ENCODE measurements at regions not wholly inside any gene's neighbourhood (a gene's known extent, or its start where the extent isn't known, plus 50 kb on each side); places are given as distances from the start of the nearest gene placed in this dataset.
A peak's percentile ranks its signal among the peaks of the same experiment; 100 is the strongest.
"Not testable (repeated sequence)": the region's sequence is repeated elsewhere in the genome, so short reads cannot be mapped to it uniquely, and the experiment has no call there.

- no peak for DNase-seq
Measured at GRCh38 chr10:38209332-38209731, 115.2 kb downstream of the ZNF37A start.

DNA sequence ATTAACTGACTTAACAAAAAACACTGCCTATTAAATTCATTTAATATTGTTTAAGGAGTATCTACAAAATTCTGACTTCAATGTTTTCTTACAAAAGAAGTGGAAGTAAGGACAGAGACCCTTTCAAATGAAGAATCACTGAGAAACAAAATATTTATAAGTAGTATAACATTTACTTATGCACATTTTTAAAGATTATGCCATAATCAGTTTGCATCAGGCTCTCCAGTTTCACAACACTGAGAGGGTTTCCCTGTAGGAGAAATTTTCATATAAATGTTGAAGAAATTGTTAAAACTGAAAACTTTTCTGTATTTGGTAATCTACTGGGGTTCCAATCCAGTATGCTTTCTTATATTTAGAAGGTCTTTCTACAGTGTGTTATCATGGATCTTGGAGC lies 115.6 kb downstream of the ZNF37A start:
- not testable (repeated sequence) for DNase-seq

GRCh38 chr10:38212460-38212859 lies 118.3 kb downstream of the ZNF37A start:
- DNase-seq: no peak

- DNase-seq: no peak
Measured at GRCh38 chr10:38226385-38226784, 132.2 kb downstream of the ZNF37A start.

- no peak for DNase-seq
Measured at GRCh38 chr10:38228394-38228793, 134.3 kb downstream of the ZNF37A start.

- DNase-seq: not testable (repeated sequence)
Measured at GRCh38 chr10:38238479-38238878, 144.3 kb downstream of the ZNF37A start.

DNA sequence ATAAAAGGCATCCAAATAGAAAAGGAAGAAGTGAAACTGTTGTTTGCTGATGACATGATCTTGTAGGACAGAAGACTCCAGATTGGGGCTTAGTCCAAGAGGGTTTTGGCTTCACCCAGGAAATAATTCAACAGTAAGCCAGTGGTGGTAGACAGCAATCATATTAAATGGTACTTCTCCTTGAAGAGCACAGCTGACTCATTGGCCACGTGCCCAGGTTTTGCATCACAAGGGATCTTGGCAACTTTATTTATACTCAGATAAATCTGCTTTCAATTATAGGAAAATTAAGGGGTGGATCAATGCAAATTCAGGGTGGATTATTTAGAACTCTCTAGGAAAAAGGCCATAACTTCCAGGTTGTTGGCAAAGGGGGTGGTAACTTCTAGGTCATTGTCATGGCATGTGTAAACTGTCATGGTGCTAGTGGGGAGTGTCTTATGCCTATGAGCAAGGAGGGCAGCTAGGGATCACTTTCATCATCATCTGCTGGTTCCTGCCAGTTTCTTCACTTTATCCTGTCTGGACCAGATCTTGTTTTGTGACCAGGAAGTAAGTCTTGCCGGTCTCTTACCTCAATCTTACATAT lies 148.0 kb downstream of the ZNF37A start:
- not testable (repeated sequence) for DNase-seq

- DNase-seq: not testable (repeated sequence)
Measured at GRCh38 chr10:38248113-38248512, 154.0 kb downstream of the ZNF37A start.

DNA sequence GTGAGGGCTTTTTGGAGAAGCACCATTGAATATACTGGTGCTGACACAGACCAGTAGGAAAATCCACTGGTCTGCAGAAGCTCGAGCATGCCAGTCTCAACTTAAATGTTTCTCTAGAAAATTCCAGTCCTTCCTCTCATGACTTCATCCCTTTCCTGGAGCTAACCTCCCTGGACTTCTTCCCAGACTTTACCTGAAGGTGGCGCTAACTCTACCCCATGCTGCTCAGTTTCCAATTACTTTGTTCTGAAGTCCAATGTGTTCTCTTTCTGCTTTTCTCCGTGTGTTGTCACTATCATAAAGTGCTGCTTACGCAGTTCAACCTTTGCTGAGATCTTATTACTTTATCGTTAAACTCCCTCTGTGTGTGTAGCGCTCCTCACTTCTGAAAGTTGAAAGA lies 158.4 kb downstream of the ZNF37A start:
- DNase-seq: not testable (repeated sequence)

- not testable (repeated sequence) for DNase-seq
Measured at GRCh38 chr10:38267555-38267954, 173.4 kb downstream of the ZNF37A start.

GRCh38 chr10:38271031-38271430 lies 176.9 kb downstream of the ZNF37A start:
- not testable (repeated sequence) for DNase-seq

- not testable (repeated sequence) for DNase-seq
Measured at GRCh38 chr10:38274879-38275278, 180.7 kb downstream of the ZNF37A start.

DNA sequence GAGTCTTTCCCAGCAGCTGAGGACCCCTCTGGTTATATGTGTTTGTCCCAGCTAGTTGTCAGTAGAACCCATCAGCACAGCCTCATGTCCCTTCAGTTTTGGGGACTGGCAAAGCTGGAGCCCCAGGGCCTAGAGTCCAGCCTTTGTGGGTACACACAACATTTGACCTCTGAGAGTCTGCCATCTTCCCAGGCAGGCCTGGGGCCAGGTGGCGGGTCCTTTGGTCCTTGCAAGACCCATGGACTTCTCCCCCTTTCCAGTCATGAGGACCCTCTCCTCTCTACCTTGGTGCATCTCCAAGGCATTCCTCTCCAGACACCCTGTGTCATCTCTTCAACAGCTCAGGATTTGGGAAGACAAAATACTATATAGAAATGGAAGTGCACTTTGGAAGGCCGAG lies 198.4 kb downstream of the ZNF37A start:
- DNase-seq: not testable (repeated sequence)

- not testable (repeated sequence) for DNase-seq
Measured at GRCh38 chr10:38310111-38310510, 216.0 kb downstream of the ZNF37A start.

DNA sequence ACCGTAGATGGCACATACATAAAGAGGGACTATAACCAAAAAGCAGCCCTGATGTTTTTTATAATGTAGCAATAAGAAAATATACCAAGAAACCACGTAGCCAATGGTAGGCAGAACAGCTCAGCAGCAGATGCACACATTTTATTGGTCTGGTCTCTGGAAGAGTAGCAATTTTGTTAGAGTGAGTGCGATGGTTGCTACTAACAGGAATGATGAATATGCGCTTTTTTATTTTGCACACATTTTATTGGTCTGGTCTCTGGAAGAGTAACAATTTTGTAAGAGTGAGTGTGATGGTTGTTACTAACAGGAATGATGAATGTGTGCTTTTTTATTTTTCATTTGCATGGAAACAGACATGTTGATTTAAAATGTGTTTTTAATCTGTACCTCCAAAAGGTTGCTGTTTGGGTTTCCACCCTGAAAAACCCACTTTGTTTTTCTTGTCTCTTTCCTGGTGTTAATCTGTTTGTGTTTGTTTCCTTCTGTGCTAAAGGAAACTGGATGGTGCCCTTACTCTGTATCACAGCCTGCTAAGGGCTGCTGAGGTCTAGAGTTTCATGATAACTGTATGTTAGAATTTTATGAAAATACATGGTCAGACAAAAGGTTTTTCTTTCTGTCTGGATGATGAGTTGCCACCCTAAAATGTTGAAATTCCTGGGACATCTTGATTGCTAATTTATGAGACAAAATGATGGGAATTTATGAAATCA lies 221.1 kb downstream of the ZNF37A start:
- not testable (repeated sequence) for DNase-seq

GRCh38 chr10:38321393-38321792 lies 227.3 kb downstream of the ZNF37A start:
- DNase-seq: not testable (repeated sequence)

- not testable (repeated sequence) for DNase-seq
Measured at GRCh38 chr10:38330306-38330705, 236.2 kb downstream of the ZNF37A start.

DNA sequence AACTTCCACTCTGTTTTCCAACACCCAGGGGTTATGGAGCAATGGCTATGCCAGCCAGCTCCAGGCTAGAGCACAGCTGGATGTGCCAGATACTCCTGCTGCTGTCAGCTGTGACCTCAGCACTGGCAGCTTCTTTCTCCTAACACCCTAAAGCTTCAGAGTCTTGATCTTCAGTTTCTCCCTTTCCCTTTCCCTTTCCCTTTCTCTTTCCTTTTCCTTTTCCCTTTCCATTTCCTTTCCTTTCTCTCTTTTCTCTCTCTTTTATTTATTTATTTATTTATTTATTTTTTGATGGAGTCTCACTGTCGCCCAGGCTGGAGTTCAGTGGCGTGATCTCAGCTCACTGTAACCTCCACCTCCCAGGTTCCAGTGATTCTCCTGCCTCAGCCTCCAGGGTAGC lies 237.0 kb downstream of the ZNF37A start:
- DNase-seq: not testable (repeated sequence)

- not testable (repeated sequence) for DNase-seq
Measured at GRCh38 chr10:38333699-38334098, 239.6 kb downstream of the ZNF37A start.

GRCh38 chr10:38350645-38351044 lies 256.5 kb downstream of the ZNF37A start:
- DNase-seq: not testable (repeated sequence)

DNA sequence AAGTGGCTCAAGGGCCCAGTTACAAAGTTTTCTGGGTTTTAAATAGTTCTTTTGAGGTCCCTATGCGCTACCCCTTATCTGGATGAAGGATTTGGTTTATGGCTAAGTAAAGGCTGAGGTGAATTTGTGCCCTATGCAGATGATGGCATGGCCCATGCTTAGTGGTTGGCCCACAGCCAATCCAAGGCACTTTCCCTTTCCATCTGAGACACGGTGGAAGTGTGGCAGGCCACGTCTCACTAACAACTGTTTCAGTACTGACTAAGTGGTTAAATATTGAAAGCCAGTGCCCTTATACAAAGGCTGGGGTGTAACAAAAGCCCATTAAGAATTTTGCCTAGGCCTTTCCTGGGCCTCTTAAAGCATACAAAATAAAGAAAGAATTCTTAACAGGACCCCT lies 260.3 kb downstream of the ZNF37A start:
- peak; percentile 23 for DNase-seq

DNA sequence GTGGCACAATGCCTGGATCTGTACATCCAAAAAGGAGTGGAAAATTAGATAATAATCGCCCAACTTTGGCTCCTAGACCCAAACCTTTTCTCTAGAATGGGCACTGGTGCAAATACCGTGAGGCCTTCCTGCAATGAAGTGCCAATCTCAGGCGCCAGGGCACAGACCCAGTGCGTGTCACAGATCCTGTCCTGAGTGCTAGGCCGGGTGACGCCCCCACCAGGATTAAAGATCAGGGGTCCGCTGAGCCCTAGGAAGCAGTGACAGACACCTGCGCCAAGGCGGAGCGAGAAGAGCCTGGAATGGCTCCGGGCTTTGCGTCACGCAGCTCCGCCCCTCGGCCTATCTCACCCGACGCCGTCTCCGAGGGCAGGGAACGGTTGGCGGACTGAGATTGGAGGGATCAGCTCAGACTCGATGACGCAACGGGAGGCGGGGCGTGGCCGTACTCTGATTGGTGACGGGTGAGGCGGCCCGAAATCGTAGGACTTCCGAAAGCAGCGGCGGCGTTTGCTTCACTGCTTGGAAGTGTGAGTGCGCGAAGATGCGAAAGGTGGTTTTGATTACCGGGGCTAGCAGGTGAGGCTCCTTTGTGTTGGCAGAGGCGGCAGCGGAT lies 261.9 kb downstream of the ZNF37A start:
- DNase-seq: peak; percentile 80

DNA sequence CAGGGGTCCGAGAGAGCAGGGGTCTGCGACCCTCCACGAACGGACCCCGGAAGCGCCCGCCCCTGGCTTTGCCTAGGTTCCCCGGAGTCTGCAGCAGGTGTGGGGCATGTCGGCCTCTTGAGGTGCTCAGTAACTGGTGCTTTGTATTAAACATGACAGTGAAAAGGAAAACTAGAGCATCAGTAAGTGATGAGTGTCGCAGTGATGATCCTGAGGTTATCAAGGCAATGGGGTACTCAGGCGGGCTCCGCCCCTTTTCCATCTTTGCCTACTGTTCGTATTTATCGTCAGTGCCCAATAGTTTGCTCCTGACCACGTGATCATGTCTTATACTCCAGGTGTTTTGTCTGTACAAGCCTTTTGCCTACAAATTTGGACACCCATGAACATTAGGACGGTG lies 262.4 kb downstream of the ZNF37A start:
- DNase-seq: peak; percentile 32

GRCh38 chr10:38362514-38362913 lies 268.4 kb downstream of the ZNF37A start:
- not testable (repeated sequence) for DNase-seq
